Endothelial cell of umbilical vein (primary cell): ENCODE measurements at regions not wholly inside any gene's neighbourhood (a gene's known extent, or its start where the extent isn't known, plus 50 kb on each side); places are given as distances from the start of the nearest gene placed in this dataset.

ENCODE experiments used
- BruUV-seq: library from RNA; stranded (reverse); fragments of 400-500 nt; replicated peaks from 2 replicates; lab custom pipeline; 2021; lab: Mats Ljungman, UMichigan
- CTCF ChIA-PET: fragments of 300-600, 350-600 bp; sonication (Branson Sonifier 250); formaldehyde crosslinking; loops from one replicate; lab custom pipeline; 2021; ENCODE audit warnings: antibody characterized with exemption, inconsistent platforms; lab: Charles Lee
- POLR2A ChIA-PET: fragments of 300-600, 350-600 bp; sonication (Branson Sonifier 250); formaldehyde crosslinking; loops from one replicate; lab custom pipeline; 2021; ENCODE audit warnings: antibody characterized with exemption, inconsistent platforms; lab: Charles Lee
- DNase-seq: peaks from one replicate; pipeline ENCODE4 v3.0.0-alpha.2; 2011; ENCODE audit warnings: low read depth, low spot score
- FAIRE-seq: peaks from 2 replicates; lab custom pipeline; 2011; peaks lifted over from hg19 to GRCh38; lab: Jason Lieb, UNC
- H2AFZ ChIP-seq: 2 replicates; pipeline ENCODE4 v1.6.0; 2012; ENCODE audit warnings: low read depth, low read length, control low read depth, inconsistent platforms
- H3K27ac ChIP-seq: 2 replicates; pipeline ENCODE4 v1.5.1; 2011; ENCODE audit warnings: low read depth, mild to moderate bottlenecking, control low read depth, low read length, moderate library complexity; ENCODE audit not compliant: insufficient read depth
- H3K27me3 ChIP-seq, 2 experiments: 2 replicates each; pipeline versions ENCODE4 v1.6.0 to v1.6.1; 2011; ENCODE audit warnings: low read length in 2 of 2, mixed read lengths in 1 of 2; ENCODE audit not compliant: control insufficient read depth in 2 of 2, insufficient read depth in 2 of 2
- H3K36me3 ChIP-seq, 2 experiments: 2 replicates in 1 of 2; 3 replicates in 1 of 2; pipeline ENCODE4 v1.5.1; 2011; ENCODE audit warnings: low read length in 2 of 2, mild to moderate bottlenecking in 1 of 2, moderate library complexity in 1 of 2; ENCODE audit not compliant: control insufficient read depth in 2 of 2, insufficient read depth in 2 of 2; ENCODE audit errors: extremely low read depth in 1 of 2
- H3K4me1 ChIP-seq: 3 replicates; pipeline ENCODE4 v1.5.1; 2011; ENCODE audit warnings: mild to moderate bottlenecking, low read length; ENCODE audit not compliant: control insufficient read depth, insufficient read depth; ENCODE audit errors: extremely low read depth
- H3K4me2 ChIP-seq: 2 replicates; pipeline ENCODE4 v1.6.1; 2011; ENCODE audit warnings: low read length, control low read depth, mixed read lengths; ENCODE audit not compliant: insufficient read depth
- H3K4me3 ChIP-seq, 3 experiments: fragments of 200-600 bp in 1 of 3; sonication (generic), shearing (Covaris generic) in 1 of 3; replicated peaks in 1 of 3; 2 replicates each; pipeline ENCODE4 v1.5.1; 2011 to 2016; ENCODE audit warnings: control low read depth in 3 of 3, low read length in 3 of 3, mild to moderate bottlenecking in 2 of 3, inconsistent platforms in 1 of 3, low read depth in 1 of 3, moderate library complexity in 1 of 3; ENCODE audit not compliant: insufficient read depth in 1 of 3
- H3K79me2 ChIP-seq: 2 replicates; pipeline ENCODE4 v1.6.0; 2012; ENCODE audit warnings: low read length, inconsistent platforms; ENCODE audit not compliant: control insufficient read depth, insufficient read depth
- H3K9ac ChIP-seq: replicated peaks from 2 replicates; pipeline ENCODE3; 2011; ENCODE audit warnings: low read length, control low read depth; ENCODE audit not compliant: insufficient read depth; ENCODE audit errors: extremely low read depth
- H3K9me1 ChIP-seq: replicated peaks from 3 replicates; pipeline ENCODE4 v1.6.0; 2011; ENCODE audit warnings: mild to moderate bottlenecking, low read length; ENCODE audit not compliant: control insufficient read depth, insufficient read depth; ENCODE audit errors: extremely low read depth
- H3K9me3 ChIP-seq: replicated peaks from 2 replicates; pipeline ENCODE4 v1.5.1; 2012; ENCODE audit warnings: low read length, inconsistent platforms; ENCODE audit not compliant: control insufficient read depth, insufficient read depth
- H4K20me1 ChIP-seq: replicated peaks from 2 replicates; pipeline ENCODE3; 2011; ENCODE audit warnings: mild to moderate bottlenecking, low read length; ENCODE audit not compliant: control insufficient read depth, insufficient read depth; ENCODE audit errors: extremely low read depth
- CTCF ChIP-seq, 2 donors: IDR thresholded peaks; 1 replicate in 1 of 2; 2 replicates in 1 of 2; pipeline ENCODE4 v1.5.1; 2011; ENCODE audit warnings: low read length in 2 of 2, mild to moderate bottlenecking in 2 of 2, moderate library complexity in 2 of 2, control low read depth in 1 of 2, inconsistent platforms in 1 of 2, low read depth in 1 of 2; ENCODE audit not compliant: insufficient read depth in 1 of 2; ENCODE audit errors: extremely low read depth in 1 of 2
- EZH2 ChIP-seq: IDR thresholded peaks from 2 replicates; pipeline ENCODE4 v1.6.1; 2012; ENCODE audit warnings: borderline replicate concordance, low read depth, mild to moderate bottlenecking, moderate library complexity, low read length, inconsistent platforms; ENCODE audit not compliant: severe bottlenecking
- FOS ChIP-seq: IDR thresholded peaks from 2 replicates; pipeline ENCODE4 v1.6.1; 2011; ENCODE audit warnings: mild to moderate bottlenecking, low read length, moderate library complexity, borderline replicate concordance; ENCODE audit not compliant: insufficient read depth
- GATA2 ChIP-seq: IDR thresholded peaks from 2 replicates; pipeline ENCODE4 v1.7.0; 2011; ENCODE audit warnings: low read depth, mild to moderate bottlenecking, moderate library complexity, mixed read lengths, low read length; ENCODE audit not compliant: insufficient read length, insufficient read depth
- JUN ChIP-seq: IDR thresholded peaks from 2 replicates; pipeline ENCODE4 v1.6.1; 2011; ENCODE audit warnings: borderline replicate concordance, low read depth; ENCODE audit not compliant: insufficient read length, insufficient read depth
- MAX ChIP-seq: IDR thresholded peaks from 2 replicates; pipeline ENCODE4 v1.6.1; 2011; ENCODE audit not compliant: insufficient read depth, insufficient read length
- MYC ChIP-seq: IDR thresholded peaks from one replicate; pipeline ENCODE4 v1.6.1; 2011; ENCODE audit warnings: mild to moderate bottlenecking, low read depth, low read length
- POLR2A ChIP-seq: IDR thresholded peaks from 2 replicates; pipeline ENCODE4 v1.6.1; 2012; ENCODE audit warnings: low read depth, mild to moderate bottlenecking, control low read depth, low read length
- dilution Hi-C: fragments of 300-500 bp; cut with MboI; formaldehyde crosslinking; loops from one replicate; pipeline ENCODE4 v1.15.0; 2019; ENCODE audit warnings: low sequenced_read_pairs; ENCODE audit not compliant: extremely low pct_ligation_motif_present
- intact Hi-C: fragments of 100-400 bp; cut with micrococcal nuclease; formaldehyde crosslinking; loops from one replicate; pipeline ENCODE4 v1.10.0; 2022

DNA sequence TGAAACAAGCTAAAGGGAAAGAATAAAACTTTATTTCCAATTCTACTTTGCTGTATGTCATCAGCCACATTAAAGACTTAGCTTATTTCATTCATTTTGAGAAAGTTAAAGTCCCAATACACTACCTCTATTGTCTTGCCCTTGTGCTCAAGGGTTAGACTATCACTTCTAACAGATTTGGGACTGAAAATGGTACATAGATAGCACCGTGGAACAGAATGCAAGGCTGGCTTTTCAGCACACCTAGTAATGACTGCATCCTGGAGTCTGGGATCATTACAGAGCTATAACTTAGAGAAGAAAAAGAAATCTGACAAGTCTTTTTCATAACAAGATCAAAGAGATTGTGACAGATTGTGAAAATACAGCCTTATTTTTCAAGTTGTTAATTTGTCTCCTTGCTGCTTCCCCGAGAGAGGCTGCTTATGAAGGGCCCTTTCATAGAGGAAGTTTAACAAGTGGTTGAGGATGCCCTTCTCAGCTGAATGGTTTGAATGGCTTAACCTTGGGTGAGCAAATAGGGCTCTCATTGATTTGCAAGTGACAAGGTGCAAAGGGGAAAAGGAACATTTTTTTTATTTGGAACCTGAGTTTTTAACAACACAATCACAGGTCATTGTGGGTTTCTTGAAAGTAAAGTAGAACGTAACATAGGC lies 371.8 kb downstream of the EPHA4 start:
- TF ChIP-seq FOS (no peak), POLR2A (no peak), MYC (no peak), MAX (no peak), CTCF (IDR thresholded peaks at IDR 0.05; ENCODE audit: extremely low read depth in 1 of 2, insufficient read depth in 1 of 2, low read depth in 1 of 2, low read length in 2 of 2) (no peak), GATA2 (no peak), JUN (no peak), EZH2 (no peak)
- H3K4me1 ChIP-seq, result no peaks in the 10 kb centered on the region
- no peaks in the 10 kb centered on the region for H3K36me3 ChIP-seq
- H3K79me2 ChIP-seq, result no peaks in the 10 kb centered on the region
- POLR2A ChIA-PET, result no interaction called here
- DNase-seq (no peak), FAIRE-seq (no peak)
- no peak overlapping the region for H3K4me3 ChIP-seq
- CTCF ChIA-PET, result interaction anchor here (0.9 kb wide), 1 partner anchor 11 kb away, joined by 3 read pairs; no protein-coding TSS in a partner anchor
- intact Hi-C loops (no loop called here), dilution Hi-C loops (no loop called here)
- no peak overlapping the region for H3K9ac ChIP-seq
- H3K4me2 ChIP-seq, result no peak overlapping the region
- BruUV-seq, result no TSS peak
- no peaks in the 10 kb centered on the region for H3K9me3 ChIP-seq
- no peaks in the 10 kb centered on the region for H3K9me1 ChIP-seq
- no peaks in the 10 kb centered on the region for H3K27me3 ChIP-seq
- no peak overlapping the region for H2AFZ ChIP-seq
- H4K20me1 ChIP-seq, result no peaks in the 10 kb centered on the region
- H3K27ac ChIP-seq, result no peak overlapping the region
